T-helper 1 cell (primary cell): ENCODE measurements at regions not wholly inside any gene's neighbourhood (a gene's known extent, or its start where the extent isn't known, plus 50 kb on each side); places are given as distances from the start of the nearest gene placed in this dataset.
"Not testable (repeated sequence)": the region's sequence is repeated elsewhere in the genome, so short reads cannot be mapped to it uniquely, and the experiment has no call there.

Experiments used
- DNase-seq, 5 donors: peaks; one replicate each; pipeline ENCODE4 v3.0.0-alpha.2; 2012 to 2020

DNA sequence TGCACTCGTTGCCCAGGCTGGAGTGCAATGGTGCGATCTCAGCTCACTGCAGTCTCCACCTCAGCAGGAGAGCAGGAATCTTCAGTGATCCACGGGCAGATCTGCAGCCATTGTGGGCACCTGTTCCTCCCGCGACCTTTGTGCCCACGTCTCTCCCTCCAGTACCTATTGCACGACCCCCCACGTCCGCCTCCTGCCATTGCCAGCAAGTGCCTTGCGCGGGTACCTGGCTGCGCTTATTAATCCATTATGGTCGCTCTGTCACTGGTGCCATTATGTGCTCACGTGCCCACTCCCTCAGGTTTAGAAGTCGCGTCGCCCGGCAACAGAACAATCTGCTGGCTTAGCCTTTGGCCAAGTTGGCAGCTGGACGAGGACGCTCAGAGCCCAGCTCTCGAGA, 146.2 kb upstream of the C1QTNF3 start:
- peak in 2 of 5 donors; percentile 6 to 40 for DNase-seq

DNA sequence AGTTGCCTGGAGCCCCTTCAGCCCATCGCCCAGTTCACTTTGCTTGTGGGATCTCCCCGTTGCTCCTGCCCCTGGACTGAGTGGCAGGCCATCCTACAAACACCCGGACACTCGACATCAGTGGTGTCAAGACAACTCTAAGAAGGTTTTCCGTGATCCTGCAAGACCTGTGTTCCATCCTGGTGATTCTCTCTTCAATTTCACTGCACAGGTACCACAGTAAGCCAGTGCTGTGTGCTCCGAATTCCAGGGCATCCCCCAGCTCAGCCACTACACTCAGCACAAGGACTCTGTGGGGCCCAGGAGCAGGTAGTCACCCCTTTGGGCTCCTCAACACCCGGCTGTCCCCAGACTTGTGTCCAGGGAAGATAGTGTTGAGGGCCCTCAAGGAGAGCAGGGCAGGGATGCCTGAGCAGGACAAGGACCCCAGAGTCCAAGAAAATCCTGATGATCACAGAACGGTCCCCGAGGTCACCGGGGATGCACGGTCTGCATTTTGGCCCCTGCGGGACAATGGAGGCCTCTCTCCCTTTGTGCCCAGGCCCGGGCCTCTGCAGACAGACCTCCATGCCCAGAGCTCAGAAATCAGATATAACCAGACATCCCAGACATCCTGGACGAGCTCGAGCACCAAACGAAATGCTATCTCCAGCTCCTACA, 146.9 kb upstream of the C1QTNF3 start:
- peak in 4 of 5 donors; percentile 3 to 38 (median 17) for DNase-seq

DNA sequence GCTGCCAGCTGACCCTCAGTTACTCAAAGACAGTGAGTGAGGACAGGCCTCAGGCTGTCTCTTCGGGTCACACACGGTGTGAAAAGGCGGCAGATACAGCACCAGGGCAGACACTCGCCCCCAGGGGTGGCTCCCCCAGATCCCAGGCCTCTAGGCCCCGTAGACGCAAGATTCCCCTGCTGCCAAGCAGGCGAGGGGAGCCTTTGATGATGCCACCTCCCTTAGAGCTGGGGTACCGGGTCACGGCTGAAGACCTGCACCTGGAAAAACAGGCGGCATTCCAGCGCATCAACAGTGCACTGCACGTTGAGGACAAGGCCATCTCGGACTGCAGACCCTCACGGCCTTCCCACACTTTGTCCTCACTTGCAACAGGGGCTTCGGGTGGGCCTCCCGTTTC, 147.5 kb upstream of the C1QTNF3 start:
- DNase-seq, result peak in 4 of 5 donors; percentile 1 to 49 (median 18)

DNA sequence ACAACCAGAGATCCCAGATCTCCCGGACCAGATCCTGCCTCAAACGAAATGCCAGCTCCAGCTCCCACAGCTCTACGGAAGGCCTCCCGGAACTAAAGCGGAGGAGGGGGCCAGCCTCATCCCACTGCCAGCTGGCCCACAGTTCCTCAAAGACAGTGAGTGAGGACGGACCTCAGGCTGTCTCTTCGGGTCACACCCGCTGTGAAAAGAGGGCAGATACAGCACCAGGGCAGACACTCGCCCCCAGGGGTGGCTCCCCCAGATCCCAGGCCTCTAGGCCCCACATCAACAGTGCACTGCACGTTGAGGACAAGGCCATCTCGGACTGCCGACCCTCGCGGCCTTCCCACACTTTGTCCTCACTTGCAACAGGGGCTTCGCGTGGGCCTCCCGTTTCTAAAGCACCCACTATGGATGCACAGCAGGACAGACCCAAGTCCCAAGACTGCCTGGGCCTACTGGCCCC, 148.3 kb upstream of the C1QTNF3 start:
- DNase-seq, result peak in 4 of 5 donors; percentile 2 to 50 (median 20)

DNA sequence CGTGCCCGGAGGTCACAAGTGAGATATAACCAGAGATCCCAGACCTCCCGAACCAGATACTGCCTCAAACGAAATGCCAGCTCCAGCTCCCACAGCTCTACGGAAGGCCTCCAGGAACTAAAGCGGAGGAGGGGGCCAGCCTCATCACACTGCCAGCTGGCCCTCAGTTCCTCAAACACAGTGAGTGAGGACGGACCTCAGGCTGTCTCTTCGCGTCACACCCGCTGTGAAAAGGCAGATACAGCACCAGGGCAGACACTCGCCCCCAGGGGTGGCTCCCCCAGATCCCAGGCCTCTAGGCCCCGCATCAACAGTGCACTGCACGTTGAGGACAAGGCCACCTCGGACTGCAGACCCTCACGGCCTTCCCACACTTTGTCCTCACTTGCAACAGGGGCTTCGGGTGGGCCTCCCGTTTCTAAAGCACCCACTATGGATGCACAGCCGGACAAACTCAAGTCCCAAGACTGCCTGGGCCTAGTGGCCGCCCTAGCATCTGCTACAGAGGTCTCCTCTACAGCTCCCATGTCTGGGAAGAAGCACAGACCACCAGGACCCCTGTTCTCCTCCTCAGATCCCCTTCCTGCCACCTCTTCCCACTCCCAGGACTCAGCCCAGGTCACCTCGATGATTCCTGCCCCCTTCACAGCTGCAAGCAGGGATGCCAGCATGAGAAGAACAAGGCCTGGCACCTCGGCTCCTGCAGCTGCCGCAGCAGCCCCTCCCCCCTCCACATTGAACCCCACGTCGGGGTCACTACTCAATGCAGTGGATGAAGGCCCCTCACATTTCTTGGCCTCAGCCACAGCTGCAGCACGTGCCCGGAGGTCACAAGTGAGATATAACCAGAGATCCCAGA, 149.3 kb upstream of the C1QTNF3 start:
- peak in 4 of 5 donors; percentile 8 to 46 (median 15) for DNase-seq

DNA sequence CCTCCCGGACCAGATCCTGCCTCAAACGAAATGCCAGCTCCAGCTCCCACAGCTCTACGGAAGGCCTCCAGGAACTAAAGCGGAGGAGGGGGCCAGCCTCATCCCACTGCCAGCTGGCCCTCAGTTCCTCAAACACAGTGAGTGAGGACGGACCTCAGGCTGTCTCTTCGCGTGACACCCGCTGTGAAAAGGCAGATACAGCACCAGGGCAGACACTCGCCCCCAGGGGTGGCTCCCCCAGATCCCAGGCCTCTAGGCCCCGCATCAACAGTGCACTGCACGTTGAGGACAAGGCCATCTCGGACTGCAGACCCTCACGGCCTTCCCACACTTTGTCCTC, 149.9 kb upstream of the C1QTNF3 start:
- DNase-seq, result peak in 1 of 5 donors; percentile 30

DNA sequence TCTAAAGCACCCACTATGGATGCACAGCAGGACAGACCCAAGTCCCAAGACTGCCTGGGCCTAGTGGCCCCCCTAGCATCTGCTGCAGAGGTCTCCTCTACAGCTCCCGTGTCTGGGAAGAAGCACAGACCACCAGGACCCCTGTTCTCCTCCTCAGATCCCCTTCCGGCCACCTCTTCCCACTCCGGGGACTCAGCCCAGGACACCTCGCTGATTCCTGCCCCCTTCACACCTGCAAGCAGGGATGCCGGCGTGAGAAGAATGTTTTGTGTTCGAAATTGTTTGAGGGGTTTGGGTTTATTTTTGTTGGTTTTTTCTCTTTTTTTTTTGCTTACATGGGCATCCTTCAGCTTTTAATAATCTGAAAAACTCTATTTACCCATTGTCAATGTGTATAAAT, 150.3 kb upstream of the C1QTNF3 start:
- peak in 1 of 5 donors; percentile 28 for DNase-seq

DNA sequence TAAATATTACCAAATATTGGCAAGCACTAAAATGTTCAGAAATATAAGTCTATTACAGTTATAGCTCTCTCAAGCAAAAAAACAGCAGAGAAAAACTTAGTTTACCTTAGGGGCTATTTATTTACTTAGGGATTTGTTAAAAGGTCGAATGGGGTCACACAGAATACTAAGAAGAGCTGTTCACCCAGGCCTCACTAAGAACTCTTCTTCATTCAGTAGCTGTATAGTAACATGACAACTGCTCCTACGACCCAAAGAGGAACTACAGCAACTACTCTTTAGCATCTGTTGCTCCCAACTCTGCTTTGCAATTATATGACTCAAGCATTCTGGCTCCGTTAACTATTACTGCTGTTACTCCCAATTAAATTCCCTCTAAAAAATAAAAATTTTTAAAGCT, 150.8 kb upstream of the C1QTNF3 start:
- not testable (repeated sequence) for DNase-seq

DNA sequence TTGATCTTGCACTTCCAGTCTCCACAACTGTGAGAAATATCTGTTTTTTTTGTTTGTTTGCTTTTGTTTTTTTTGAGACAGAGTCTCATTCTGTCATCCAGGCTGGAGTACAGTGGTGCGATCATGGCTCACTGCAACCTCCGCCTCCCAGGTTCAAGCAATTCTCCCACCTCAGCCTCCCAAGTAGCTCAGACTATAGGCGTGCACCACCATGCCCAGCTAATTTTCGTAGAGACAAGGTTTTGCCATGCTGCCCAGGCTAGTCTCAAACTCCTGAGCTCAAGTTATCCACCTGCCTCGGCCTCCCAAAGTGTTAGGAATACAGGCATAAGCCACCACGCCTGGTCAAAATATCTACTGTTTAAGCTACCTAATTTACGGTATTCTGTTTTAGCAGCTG, 153.1 kb upstream of the C1QTNF3 start:
- DNase-seq, result peak in 1 of 5 donors; percentile 16

DNA sequence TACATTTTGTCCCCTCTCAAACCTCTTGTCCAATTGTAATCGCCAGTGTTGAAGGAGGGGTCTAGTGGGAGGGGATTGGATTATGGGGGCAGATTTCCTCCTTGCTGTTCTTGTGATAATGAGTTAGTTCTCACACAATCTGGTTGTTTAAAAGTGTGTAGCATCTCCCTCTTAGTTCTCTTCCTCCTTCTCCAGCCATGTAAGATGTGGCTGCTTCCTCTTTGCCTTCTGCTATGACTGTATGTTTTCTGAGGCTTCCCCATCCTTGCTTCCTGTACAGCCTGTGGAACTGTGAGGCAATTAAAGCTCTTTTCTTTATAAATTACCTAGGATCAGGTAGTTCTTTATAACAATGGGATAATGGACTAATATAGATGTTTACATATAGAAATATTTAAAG, 162.3 kb upstream of the C1QTNF3 start:
- DNase-seq, result not testable (repeated sequence)

DNA sequence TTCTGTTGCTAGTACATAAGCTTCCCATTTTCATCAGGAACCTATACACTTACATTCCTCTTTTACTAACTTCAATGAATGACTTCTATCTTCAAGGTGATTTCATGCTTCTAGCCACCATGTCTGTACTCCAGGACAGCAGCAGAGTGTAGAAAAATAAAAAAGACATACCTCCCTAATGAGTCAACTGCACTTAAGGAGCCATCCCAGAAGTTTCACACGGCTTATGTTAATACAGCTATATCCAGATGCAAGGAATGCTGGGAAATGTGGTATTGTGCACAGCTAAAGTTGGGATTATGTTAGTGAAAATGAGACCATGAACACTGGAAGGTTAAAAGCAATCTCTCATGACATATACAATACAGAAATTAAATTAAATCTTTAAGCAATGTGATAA, 174.4 kb upstream of the C1QTNF3 start:
- DNase-seq, result not testable (repeated sequence)

DNA sequence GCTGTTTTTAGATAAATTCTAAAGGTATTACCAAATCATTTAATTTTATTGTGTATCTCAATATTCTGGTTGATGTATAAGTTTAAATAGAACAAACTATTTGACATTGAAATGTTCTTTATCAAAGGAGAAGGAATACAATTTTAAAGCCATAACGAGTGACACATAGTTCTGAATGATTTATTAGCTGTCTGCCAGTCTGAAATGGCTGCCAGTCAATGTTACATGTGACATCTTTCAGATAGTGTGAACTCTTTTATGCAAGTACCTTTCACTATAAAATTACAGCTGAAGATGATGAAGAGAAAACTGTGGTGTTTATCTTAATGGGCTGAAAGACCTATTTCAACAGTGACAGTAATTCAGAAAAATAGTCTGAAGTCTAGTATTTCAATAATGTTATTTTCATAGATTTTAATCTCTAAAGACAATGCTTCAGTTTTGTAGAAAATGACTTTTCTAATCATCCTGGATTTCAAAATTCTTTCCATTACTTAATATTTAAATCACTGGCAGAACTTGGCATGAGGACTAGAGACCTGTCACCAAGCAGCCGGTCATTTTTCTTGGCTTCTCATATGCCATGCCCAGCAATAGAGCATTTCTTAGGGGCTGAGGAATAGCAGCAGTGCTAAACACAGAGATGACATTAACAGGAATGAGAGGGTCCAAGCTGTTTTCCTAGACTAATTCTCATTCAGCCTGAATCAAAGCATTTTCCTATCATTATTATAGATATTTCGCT, 178.5 kb upstream of the C1QTNF3 start:
- not testable (repeated sequence) for DNase-seq

DNA sequence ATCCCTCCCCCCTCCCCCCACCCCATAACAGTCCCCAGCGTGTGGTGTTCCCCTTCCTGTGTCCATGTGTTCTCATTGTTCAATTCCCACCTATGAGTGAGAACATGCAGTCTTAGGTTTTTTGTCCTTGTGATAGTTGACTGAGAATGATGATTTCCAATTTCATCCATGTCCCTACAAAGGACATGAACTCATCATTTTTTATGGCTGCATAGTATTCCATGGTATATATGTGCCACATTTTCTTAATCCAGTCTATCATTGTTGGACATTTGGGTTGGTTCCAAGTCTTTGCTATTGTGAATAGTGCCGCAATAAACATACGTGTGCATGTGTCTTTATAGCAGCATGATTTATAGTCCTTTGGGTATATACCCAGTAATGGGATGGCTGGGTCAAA, 180.1 kb upstream of the C1QTNF3 start:
- not testable (repeated sequence) for DNase-seq

DNA sequence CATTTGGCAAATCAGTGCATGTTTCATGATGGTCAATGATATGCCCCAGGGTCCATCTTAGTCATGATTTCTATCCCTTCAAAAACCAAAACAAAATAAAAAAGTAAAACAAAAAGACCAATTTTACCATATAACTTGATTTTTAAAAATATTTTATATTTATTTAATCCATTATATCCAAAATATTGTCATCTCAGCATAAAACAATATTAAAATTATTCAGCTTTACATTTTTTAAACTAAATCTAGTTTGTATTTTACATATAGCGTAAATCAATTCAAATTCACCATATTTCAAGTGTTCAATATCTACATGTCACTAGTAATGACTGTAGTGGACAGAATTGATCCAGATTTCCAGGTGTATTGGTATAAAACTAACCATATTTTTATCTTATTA, 187.4 kb upstream of the C1QTNF3 start:
- DNase-seq, result not testable (repeated sequence)

DNA sequence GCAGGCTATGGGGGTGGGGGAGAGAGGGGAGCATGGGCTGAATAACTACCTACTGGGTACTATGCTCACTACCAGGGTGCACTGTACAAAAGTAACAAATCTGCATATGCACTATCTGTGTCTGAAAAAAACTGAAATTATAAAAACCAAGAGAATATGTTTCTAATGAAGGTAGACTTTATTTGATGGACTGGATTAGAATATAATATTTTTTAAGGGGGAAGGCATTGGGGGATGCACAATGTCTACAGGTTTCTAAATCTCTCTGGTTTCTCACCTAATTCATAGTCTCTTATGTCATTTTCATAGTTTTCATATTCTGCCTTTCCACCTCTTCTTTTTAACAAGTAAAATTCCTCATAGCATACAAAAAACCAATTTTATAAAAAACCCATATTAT, 200.8 kb upstream of the C1QTNF3 start:
- DNase-seq, result not testable (repeated sequence)

DNA sequence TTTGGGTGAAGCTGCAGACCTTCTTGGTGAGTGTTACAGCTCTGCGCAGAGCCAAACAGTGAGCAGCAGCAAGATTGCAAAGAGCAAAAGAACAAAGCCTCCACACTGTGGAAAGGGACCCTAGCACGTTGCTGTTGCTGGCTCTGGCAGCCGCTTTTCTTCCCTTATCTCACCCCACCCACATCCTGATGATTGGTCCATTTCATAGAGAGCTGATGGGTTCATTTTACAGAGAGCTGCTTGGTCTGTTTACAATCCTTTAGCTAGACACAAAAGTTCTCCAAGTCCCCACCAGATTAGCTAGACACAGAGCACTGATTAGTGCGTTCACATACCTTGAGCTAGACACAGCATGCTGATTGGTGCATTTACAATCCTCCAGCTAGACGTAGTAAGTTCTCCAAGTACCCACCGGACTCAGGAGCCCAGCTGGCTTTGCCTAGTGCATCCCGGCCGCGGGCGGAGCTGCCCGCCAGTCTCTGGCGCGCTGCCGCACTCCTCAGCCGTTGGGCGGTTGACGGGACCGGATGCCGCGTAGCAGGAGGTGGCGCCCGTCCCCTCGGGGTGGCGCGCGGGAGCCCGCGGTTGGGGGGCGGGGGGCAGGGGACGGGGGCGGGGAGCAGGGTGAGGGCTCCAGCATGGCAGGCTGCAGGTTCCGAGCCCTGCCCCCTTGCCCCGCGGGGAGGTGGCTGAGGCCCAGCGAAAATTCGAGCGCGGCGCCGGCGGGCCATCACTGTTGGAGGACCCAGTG, 201.4 kb upstream of the C1QTNF3 start:
- DNase-seq, result peak; percentile 60 to 72 (median 65)

DNA sequence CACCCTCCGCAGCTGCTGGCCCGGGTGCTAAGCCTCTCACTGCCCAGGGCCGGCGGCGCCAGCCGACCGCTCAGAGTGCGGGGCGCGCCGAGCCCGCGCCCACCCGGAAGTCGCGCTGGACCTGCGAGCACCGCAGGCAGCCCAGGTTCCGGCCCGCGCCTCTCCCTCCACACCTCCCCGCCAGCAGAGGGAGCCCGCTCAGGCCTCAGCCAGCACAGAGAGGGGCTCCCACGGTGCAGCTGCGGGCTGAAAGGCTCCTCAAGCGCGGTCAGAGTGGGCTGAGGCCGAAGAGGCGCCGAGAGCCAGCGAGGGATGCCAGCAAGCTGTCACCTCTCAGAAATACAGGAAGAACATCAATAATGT, 202.0 kb upstream of the C1QTNF3 start:
- not testable (repeated sequence) for DNase-seq

DNA sequence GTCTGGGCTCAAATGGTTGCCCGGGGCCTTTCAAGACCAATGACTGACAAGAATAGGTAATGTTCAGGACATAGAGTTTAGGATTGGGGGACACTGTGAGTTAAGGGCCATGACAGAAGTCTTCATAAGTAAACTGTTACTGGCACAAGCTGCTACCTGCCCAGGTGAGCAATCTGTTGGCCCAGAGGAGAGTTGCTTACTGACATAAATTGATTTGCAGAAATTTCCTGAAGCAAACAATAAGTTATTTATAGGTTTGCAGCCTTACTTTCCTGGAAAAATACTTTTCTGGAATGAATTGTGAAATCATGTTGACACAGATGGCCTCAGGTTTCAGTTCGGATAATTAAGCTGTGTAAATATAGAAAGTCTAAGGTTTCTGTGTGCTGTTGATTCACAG, 202.8 kb upstream of the C1QTNF3 start:
- DNase-seq, result not testable (repeated sequence)

DNA sequence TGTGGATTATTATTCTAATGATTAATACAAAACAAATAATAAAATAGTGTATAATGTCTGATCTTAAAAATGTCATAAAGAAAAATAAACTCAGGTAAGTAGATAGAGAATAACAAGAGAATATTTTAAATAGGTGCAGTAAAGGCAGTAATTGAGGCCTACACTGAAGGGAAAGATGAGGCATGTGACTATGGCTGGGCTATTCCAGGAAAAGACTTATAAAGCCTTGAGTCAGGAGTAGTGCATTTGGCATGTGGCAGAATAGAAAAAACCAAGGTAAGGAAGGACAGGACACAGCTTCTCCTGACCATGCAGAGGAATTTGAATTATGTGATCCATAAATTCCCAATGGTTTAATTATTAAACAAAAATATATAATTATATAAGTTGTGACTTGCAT, 215.6 kb upstream of the C1QTNF3 start:
- DNase-seq, result not testable (repeated sequence)

DNA sequence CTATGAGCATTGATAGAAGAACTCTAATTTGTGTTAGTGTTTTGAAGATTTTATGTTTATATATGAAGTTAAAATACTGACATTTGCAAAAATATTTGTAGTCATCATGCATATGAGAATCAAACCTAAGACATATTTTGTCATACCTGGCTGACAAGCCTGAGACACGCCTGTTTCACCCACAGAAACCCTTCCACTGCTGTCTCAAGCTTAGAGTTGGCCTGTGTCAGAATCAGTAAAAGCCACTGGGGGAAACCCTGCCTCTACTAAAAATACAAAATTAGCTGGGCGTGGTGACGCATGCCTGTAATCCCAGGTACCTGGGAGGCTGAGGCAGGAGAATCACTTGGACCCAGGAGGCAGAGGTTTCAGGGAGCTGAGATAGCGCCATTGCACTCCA, 218.0 kb upstream of the C1QTNF3 start:
- not testable (repeated sequence) for DNase-seq

DNA sequence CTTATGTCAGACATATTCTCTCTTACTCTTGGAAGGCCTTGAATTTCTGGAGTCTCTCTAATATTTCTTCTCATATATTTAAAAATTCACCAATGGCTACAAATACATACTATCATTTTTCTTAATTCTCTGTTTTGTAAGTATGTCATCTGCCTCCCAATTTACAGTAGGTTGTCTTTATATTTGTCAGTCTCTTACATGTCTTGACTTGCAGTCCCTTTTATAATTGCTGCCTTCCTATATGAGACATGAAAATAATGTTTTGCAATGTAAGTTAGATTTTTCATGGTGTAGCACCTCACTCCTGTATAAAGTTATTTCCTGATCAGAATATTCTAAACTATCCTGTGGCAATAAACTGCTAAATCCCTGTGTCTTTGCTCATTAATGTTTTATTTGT, 223.1 kb upstream of the C1QTNF3 start:
- not testable (repeated sequence) for DNase-seq

DNA sequence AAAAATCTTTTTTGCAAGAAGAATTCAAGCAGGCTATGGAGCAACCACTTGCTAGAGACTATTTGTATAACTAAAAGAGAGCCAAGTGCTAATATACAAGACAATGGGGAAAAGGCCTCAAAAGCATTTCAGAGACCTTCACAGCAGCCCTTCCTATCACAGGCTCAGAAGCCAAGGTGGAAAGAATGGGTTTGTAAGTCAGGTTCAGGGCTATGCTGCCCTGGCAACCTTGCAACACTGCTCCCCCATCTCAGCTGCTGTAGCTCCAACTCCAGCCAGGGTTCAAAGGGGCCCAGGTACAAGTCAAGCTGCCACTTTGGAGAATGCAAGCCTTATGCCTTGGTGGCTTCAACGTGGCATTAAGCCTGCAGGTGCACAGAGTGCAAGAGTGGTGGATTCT, 253.7 kb upstream of the C1QTNF3 start:
- DNase-seq, result not testable (repeated sequence)

DNA sequence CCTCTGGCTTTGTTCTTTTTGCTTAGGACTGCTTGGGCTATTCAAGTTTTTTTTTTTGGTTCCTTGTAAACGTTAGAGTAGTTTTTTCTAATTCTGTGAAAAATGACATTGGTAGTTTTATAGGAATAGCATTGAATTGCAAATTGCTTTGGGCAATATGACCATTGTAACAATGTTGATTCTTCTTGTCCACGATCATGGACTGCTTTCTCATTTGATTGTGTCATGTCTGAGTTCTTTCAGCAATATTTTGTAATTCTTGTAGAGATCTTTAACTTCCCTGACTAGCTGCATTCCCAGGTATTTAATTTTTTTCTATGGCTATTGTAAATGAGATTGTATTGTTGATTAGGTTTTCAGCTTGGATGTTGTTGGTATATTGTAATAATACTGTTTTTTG, 286.2 kb upstream of the C1QTNF3 start:
- not testable (repeated sequence) for DNase-seq
